Pulmonary artery endothelial cell (primary cell): ENCODE measurements at regions not wholly inside any gene's neighbourhood (a gene's known extent, or its start where the extent isn't known, plus 50 kb on each side); places are given as distances from the start of the nearest gene placed in this dataset.
A peak's percentile ranks its signal among the peaks of the same experiment; 100 is the strongest.

ENCODE experiments used
- DNase-seq: peaks from one replicate; pipeline ENCODE4 v3.0.0-alpha.2; 2011; ENCODE audit warnings: low read depth, low spot score

- no peak for DNase-seq
Measured at GRCh38 chr14:61893371-61893940, 131.2 kb downstream of the SNAPC1 start.

GRCh38 chr14:61894452-61895077 lies 132.3 kb downstream of the SNAPC1 start:
- peak; percentile 11 for DNase-seq

GRCh38 chr14:61897300-61897699 lies 135.1 kb downstream of the SNAPC1 start:
- no peak for DNase-seq

- no peak for DNase-seq
Measured at GRCh38 chr14:61898568-61898967, 136.3 kb downstream of the SNAPC1 start.

GRCh38 chr14:61899497-61899896 lies 137.3 kb downstream of the SNAPC1 start:
- DNase-seq, result no peak

GRCh38 chr14:61904946-61905345 lies 142.7 kb downstream of the SNAPC1 start:
- no peak for DNase-seq

GRCh38 chr14:61911574-61911973 lies 149.4 kb downstream of the SNAPC1 start:
- no peak for DNase-seq

- no peak for DNase-seq
Measured at GRCh38 chr14:61918998-61919397, 156.8 kb downstream of the SNAPC1 start.

- DNase-seq, result no peak
Measured at GRCh38 chr14:61923348-61923747, 161.1 kb downstream of the SNAPC1 start.

GRCh38 chr14:61925043-61925442 lies 162.8 kb downstream of the SNAPC1 start:
- no peak for DNase-seq

- no peak for DNase-seq
Measured at GRCh38 chr14:61925732-61926435, 163.7 kb downstream of the SNAPC1 start.

GRCh38 chr14:61927060-61927459 lies 164.8 kb downstream of the SNAPC1 start:
- no peak for DNase-seq

- no peak for DNase-seq
Measured at GRCh38 chr14:61927520-61927919, 165.3 kb downstream of the SNAPC1 start.

GRCh38 chr14:61928300-61928699 lies 166.1 kb downstream of the SNAPC1 start:
- no peak for DNase-seq

- no peak for DNase-seq
Measured at GRCh38 chr14:61928701-61929100, 166.5 kb downstream of the SNAPC1 start.

GRCh38 chr14:61929651-61930050 lies 167.4 kb downstream of the SNAPC1 start:
- no peak for DNase-seq

- no peak for DNase-seq
Measured at GRCh38 chr14:61930101-61930857, 168.1 kb downstream of the SNAPC1 start.

GRCh38 chr14:61932974-61933373 lies 170.8 kb downstream of the SNAPC1 start:
- no peak for DNase-seq

- DNase-seq, result no peak
Measured at GRCh38 chr14:61934385-61934784, 172.2 kb downstream of the SNAPC1 start.

GRCh38 chr14:61939776-61940175 lies 177.6 kb downstream of the SNAPC1 start:
- DNase-seq, result no peak

- DNase-seq, result no peak
Measured at GRCh38 chr14:61940666-61941420, 178.6 kb downstream of the SNAPC1 start.
